CD4-positive, alpha-beta T cell treated with Interleukin-6 for 4 hours (primary cell): ENCODE measurements at regions not wholly inside any gene's neighbourhood (a gene's known extent, or its start where the extent isn't known, plus 50 kb on each side); places are given as distances from the start of the nearest gene placed in this dataset.
"Not testable (repeated sequence)": the region's sequence is repeated elsewhere in the genome, so short reads cannot be mapped to it uniquely, and the experiment has no call there.

Experiments used
- DNase-seq: peaks from one replicate; pipeline ENCODE4 v3.0.0-alpha.2; 2020; ENCODE audit warnings: mixed read lengths

- no peak for DNase-seq
These were observed 443.2 kb upstream of the FGF16 start for GRCh38 chrX:77003956-77004355.

DNA sequence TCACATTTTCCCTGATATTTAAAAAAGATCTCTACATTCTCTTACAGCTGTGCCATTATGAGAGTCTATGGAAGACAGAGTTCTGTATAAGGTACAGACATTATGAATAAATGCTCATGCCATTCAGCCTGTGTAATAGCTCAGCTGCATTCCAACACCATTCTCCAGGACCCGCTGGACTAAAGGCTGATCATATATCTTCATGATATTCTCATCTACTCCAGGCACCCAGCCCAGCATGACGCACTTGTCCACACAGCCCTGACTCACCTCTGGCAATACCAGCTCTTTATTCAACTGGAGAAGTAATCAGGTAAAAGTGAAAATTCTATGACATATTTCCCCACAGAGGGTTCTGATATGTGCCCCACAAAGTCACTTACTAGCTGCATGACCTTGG, 437.5 kb upstream of the FGF16 start:
- no peak for DNase-seq

DNA sequence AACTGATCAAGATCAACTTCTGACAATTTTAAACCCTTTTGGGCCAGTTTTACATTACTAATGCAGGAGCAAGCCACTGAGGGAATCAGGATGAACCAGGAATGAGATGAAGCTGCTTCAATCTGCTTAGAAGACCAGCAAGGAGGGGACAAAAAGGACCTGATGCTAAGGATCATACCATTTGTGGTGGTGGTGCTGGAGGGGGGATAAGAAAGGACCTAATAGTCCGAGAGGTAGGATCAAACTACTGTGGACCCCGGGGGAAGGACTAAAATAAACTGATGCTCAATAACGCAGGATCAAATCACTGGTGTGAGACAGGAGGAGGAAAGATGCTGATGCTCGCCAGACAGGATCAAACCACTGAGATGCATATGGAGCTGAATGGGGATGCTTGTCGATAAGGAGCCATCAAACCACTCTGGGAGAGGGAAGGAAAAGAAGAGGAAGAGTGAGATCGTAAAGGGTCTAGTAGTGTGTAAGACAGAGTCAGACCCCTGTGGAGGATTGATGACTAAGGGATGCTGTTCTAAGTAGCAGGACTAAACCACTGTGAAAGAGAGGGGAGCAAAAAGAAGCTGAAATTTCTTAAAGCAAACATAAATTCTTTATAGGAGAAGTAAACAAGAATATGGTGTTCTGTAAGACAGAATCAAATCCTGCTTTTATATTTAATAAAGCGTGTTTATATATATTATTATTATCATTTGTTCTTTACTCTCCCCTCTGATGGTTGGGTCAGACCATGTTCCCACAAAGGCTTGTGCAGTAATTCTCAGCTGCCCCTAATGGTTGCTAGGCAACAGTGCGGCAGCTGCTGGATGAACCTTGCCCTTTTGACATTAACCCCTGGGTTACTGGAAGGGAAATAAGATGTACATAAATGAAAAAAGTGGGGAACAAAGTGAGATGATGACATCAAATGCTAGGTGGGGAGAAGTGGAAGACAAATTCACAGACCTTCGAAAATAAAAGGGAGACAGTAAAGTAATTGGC, 432.5 kb upstream of the FGF16 start:
- no peak for DNase-seq

- DNase-seq, result no peak
These were observed 430.1 kb upstream of the FGF16 start for GRCh38 chrX:77017093-77017492.

DNA sequence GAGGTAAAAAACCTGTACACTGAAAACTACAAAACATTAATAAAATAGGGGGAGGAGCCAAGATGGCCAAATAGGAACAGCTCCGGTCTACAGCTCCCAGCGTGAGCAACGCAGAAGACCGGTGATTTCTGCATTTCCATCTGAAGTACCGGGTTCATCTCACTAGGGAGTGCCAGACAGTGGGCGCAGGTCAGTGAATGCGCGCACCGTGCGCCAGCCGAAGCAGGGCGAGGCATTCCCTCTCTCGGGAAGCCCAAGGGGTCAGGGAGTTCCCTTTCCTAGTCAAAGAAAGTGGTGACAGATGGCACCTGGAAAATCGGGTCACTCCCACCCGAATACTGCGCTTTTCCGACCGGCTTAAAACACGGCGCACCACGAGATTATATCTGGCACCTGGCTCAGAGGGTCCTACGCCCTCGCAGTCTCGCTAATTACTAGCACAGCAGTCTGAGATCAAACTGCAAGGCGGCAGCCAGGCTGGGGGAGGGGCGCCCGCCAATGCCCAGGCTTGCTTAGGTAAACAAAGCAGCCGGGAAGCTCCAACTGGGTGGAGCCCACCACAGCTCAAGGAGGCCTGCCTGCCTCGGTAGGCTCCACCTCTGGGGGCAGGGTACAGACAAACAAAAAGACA, 400.9 kb upstream of the FGF16 start:
- not testable (repeated sequence) for DNase-seq

DNA sequence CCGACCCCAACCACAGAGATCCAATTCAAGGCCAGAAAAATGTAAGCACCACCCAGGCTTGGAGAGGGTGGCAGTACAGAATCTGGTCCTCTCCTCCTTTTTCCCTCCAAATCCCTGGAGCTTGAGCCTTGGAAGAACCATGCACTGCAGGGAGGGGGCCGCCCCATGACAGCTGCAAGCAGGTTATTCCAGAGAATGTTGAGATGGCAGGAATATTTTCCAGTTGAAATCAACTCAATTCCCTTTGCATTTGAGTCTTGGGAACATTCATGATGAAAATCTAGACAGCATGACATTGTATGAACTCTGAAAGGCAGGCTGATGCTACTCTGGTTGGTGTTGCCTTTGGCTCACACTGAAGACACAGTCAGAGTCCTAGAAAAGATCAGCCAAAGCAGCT, 386.6 kb upstream of the FGF16 start:
- DNase-seq, result no peak

DNA sequence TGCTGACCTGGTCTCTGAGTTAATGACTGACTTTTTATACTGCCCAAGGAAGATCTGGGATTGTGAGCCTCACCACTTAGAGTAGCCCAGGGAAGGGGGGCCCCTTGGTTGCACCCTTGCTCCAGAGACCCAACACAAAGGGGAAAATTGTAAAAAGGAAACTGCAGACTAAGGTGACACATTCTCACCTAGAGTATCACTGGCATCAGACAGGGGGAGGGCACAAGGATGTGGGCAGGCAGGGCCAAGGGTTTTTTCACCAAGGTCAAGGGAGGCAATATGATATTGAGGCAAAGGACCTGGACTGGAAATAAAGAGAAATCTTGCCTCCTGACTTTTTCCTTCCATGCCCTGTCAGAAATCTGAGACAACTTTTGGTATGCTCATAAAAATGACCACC, 386.2 kb upstream of the FGF16 start:
- no peak for DNase-seq

GRCh38 chrX:77061545-77061944, 385.6 kb upstream of the FGF16 start:
- DNase-seq, result no peak

- no peak for DNase-seq
These were observed 381.3 kb upstream of the FGF16 start for GRCh38 chrX:77065896-77066295.

- no peak for DNase-seq
These were observed 376.8 kb upstream of the FGF16 start for GRCh38 chrX:77070202-77070918.

DNA sequence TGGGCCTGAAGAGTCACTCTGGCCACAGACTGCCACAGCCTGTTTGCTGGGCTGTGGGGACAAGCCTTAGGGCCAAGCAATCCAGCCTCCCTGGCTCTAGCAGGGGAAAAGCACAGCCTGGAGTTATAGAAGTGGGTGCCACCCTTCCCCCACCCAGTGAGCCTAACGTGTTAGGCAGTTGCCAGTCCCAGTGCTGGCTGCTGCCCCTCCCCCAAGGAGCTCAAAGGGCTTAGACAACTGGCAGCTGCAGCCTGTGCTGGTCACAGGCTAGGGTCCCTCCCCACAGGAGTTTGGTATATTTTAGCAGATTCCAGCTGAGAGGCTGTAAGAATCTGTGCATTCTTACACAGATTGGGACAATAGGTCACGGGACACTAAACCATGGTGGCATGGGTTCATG, 370.3 kb upstream of the FGF16 start:
- no peak for DNase-seq

DNA sequence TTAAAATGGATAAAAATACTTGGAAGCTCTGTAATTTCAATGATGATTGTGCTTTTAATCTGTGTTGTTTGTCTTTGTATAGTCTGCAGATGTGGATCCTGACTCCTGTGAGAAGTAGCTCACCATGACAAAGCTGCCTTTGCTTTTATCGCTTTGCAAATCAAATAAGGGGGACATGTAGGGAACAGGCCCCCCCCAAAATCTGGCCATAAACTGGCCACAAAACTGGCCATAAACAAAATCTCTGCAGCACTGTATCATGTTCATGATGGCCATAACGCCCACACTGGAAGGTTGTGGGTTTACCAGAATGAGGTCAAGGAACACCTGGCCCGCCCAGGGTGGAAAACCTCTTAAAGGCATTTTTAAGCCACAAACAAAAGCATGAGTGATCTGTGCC, 366.0 kb upstream of the FGF16 start:
- not testable (repeated sequence) for DNase-seq

DNA sequence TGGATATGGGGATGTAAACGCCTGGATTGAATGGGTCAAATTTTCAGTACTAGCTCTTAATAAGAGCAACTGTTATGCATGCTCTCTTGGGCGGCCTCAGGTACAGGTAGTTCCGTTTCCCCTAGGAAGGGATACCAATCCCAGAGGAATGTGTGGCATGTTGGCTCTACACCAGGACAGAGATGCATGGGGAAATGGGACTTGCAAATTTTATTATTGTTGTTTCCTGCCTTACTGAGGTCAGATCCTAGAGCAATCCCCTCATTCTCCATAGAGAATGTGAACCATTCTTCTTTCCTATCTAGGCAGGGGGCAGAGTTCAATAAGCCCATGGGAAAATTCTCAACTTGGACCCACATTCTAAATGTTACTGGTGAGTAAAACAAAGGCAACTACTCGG, 361.8 kb upstream of the FGF16 start:
- no peak for DNase-seq

- DNase-seq, result no peak
These were observed 359.5 kb upstream of the FGF16 start for GRCh38 chrX:77087529-77088169.

DNA sequence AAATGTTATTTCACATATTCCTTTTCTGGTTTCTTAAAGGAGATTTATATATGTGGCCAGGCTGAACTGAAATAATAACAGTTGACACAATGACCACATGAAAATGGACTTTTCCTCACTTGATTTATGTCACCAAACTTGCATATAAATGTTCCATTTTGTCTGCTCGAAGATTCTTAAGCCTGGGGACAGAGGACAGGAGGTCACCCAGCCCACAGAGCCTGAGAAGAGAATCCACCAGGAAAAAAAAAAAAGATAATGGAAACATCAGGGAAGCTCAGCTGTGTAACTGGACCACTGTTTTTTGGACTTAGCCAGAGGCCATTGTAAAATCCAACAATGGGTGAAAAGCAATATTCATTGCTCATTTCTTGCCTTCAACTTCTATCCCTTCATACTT, 359.0 kb upstream of the FGF16 start:
- DNase-seq, result no peak

DNA sequence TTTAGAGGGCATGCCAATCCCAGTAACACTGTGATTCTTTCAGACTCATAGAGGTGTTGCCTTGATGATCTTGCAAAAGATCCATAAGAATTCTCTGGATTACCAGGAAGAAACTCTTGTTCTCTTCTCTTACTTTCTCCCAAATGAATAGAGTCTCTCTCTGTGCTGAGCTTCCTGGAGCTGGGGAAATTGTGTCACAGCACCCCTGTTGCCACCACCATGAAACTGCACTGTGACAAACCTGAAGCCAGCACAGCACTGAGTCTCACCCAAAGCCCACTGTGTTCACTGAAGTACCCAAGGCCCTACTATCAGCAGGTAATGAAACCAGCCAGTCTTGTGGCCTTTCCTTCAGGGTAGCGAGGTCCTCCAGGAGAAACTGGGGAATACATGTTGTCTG, 332.7 kb upstream of the FGF16 start:
- DNase-seq, result no peak

DNA sequence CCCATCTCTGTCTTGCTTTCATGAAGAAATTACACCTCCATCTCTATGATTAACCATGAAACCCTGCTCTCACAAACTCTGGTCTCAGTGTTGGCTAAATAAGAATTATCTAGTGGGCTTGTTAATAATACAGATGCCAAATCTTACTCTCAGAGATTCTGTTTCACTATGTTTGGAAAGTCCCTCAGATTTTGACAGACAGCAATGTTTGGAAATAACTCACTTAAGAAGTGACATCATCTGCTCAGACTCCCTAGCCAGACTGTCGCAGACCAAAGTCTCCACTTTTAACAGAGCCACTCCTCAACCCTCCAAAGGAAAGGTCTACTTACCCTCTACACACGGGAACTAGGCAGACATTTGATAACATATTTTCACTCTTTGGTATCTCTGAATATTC, 328.5 kb upstream of the FGF16 start:
- DNase-seq, result no peak

DNA sequence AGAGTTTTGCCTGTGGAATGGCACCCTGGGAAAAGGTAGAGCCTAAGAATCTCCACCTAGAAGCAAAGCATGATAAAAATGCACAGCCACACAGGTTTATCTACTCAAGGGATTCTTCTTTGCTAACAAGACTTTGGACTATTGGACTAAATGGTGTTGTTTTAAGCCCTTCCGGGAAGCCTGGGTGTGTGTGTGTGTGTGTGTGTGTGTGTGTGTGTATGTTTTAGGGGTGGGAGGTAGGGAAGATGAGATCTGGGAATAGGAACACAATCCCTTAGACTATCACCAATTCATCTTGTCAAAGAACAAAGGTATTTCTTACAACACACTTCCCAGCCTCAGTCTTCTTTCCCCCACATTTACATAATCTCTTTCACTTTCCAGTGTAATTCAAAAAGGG, 327.5 kb upstream of the FGF16 start:
- no peak for DNase-seq

DNA sequence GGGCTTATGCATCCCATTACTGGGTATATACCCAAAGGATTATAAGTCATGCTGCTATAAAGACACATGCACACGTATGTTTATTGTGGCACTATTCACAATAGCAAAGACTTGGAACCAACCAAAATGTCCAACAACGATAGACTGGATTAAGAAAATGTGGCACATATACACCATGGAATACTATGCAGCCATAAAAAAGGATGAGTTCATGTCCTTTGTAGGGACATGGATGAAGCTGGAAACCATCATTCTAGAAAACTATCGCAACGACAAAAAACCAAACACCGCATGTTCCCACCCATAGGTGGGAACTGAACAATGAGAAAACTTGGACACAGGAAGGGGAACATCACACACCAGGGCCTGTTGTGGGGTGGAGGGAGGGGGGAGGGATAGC, 323.3 kb upstream of the FGF16 start:
- DNase-seq, result not testable (repeated sequence)

DNA sequence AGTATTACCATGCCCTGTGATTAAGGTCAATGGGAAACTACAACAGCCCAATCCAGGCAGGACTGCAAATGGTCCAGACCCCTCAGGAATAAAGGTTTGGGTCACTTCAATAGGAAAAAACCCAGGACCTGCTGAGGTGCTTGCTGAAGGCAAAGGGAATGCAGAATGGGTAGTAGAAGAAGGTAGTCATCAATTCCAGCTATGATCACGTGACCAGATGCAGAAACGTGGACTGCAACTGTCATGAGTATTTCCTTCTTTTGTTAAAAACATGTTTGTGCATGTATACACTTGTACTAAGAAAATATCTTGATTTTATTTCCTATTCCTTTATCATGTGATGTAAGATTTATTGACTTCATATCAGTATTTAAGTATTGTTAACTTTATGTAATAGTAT, 319.6 kb upstream of the FGF16 start:
- DNase-seq, result not testable (repeated sequence)

DNA sequence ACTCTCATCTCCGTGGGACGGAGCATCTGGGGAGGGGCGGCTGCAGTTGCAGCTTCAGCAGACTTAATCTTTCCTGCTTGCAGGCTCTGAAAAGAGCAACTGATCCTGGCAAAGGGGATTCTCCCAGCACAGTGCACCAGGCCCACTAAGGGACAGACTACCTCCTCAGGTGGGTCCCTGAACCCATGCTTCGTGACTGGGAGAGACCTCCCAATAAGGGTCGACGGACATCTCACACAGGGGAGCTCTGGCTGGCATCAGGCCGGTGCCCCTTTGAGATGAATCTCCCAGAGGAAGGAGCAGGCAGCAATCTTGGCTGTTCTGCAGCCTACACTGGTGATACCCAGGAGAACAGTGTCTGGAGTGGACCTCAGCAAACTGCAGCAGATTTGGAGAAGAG, 303.3 kb upstream of the FGF16 start:
- DNase-seq, result no peak

DNA sequence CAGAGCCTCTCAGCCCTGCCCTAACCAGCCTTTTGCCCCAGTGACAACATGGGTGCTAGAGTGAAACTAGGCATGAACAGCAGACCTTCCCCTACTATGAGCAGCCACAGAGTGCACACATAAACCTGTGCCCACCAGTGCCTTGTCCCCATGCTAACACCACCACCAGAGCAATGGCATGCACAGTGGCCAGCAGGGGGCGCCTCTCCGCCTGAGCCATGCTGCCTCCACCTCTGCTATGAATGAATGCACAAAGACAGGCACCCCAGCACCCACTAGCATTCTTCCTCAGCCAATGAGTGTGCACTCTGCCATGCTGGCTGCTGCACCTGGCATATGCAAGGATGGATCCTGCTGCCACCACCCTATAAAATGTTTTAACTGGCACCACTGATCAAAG, 286.9 kb upstream of the FGF16 start:
- DNase-seq, result peak; percentile 25

DNA sequence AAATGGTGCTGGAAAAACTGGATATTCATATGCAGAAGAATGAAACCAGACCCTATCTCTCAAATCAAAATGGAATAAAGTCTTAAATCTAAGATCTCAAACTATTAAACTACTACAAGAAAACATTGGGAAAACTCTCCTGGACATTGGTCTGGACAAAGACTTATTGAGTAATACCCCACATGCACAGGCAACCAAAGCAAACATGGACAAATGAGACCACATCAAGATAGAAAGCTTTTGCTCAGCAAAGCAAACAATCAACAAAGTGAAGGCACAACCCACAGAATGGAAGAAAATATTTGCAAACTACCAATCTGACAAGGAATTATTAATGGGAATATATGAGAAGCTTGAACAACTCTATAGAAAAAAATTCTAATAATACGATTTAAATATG, 284.4 kb upstream of the FGF16 start:
- no peak for DNase-seq
